Keratinocyte (primary cell): ENCODE measurements at regions not wholly inside any gene's neighbourhood (a gene's known extent, or its start where the extent isn't known, plus 50 kb on each side); places are given as distances from the start of the nearest gene placed in this dataset.

Experiments used
- DNase-seq: peaks from one replicate; pipeline ENCODE4 v3.0.0-alpha.2; 2011; ENCODE audit warnings: low read depth, missing footprints, low spot score
- FAIRE-seq: peaks from 2 replicates; lab custom pipeline; 2011; peaks lifted over from hg19 to GRCh38; lab: Jason Lieb, UNC
- H2AFZ ChIP-seq: 2 replicates; pipeline ENCODE4 v1.6.0; 2012; ENCODE audit warnings: low read length, control low read depth, inconsistent platforms; ENCODE audit not compliant: control insufficient read depth
- H3K27ac ChIP-seq: 2 replicates; pipeline ENCODE4 v1.5.1; 2011; ENCODE audit warnings: low read length; ENCODE audit not compliant: control insufficient read depth, insufficient read depth
- H3K27me3 ChIP-seq: 3 replicates; pipeline ENCODE4 v1.6.0; 2011; ENCODE audit warnings: low read length; ENCODE audit not compliant: control insufficient read depth, insufficient read depth; ENCODE audit errors: extremely low read depth
- H3K36me3 ChIP-seq, 2 experiments: 2 replicates in 1 of 2; 3 replicates in 1 of 2; pipeline ENCODE4 v1.5.1; 2011; ENCODE audit warnings: low read length in 2 of 2, mild to moderate bottlenecking in 1 of 2; ENCODE audit not compliant: control insufficient read depth in 2 of 2, insufficient read depth in 2 of 2; ENCODE audit errors: extremely low read depth in 1 of 2
- H3K4me1 ChIP-seq: 3 replicates; pipeline ENCODE4 v1.5.1; 2011; ENCODE audit warnings: low read length; ENCODE audit not compliant: control insufficient read depth, insufficient read depth; ENCODE audit errors: extremely low read depth
- H3K4me2 ChIP-seq: 3 replicates; pipeline ENCODE4 v1.6.0; 2011; ENCODE audit warnings: low read depth, low read length; ENCODE audit not compliant: control insufficient read depth, insufficient read depth; ENCODE audit errors: extremely low read depth
- H3K4me3 ChIP-seq, 3 experiments: fragments of 200-600 bp in 1 of 3; sonication (generic) in 1 of 3; 2 replicates in 2 of 3; 3 replicates in 1 of 3; pipeline ENCODE4 v1.5.1; 2011 to 2016; ENCODE audit warnings: low read length in 3 of 3, mild to moderate bottlenecking in 3 of 3, control low read depth in 2 of 3, inconsistent platforms in 1 of 3, low read depth in 1 of 3, mixed read lengths in 1 of 3, mixed run types in 1 of 3, moderate library complexity in 1 of 3; ENCODE audit not compliant: control insufficient read depth in 2 of 3, insufficient read depth in 2 of 3; ENCODE audit errors: extremely low read depth in 1 of 3
- H3K79me2 ChIP-seq: 2 replicates; pipeline ENCODE4 v1.6.0; 2012; ENCODE audit warnings: low read length; ENCODE audit not compliant: control insufficient read depth, insufficient read depth
- H3K9ac ChIP-seq: 3 replicates; pipeline ENCODE4 v1.6.0; 2011; ENCODE audit warnings: low read length; ENCODE audit not compliant: control insufficient read depth, insufficient read depth; ENCODE audit errors: extremely low read depth
- H3K9me1 ChIP-seq: 3 replicates; pipeline ENCODE4 v1.6.0; 2011; ENCODE audit warnings: low read length; ENCODE audit not compliant: control insufficient read depth, insufficient read depth; ENCODE audit errors: extremely low read depth
- H3K9me3 ChIP-seq: 2 replicates; pipeline ENCODE4 v1.5.1; 2012; ENCODE audit warnings: low read depth, low read length; ENCODE audit not compliant: control insufficient read depth
- H4K20me1 ChIP-seq: 3 replicates; pipeline ENCODE4 v1.6.0; 2011; ENCODE audit warnings: low read length; ENCODE audit not compliant: control insufficient read depth, insufficient read depth; ENCODE audit errors: extremely low read depth
- CTCF ChIP-seq, 3 experiments: IDR thresholded peaks in 1 of 3; conservative IDR thresholded peaks in 1 of 3; optimal IDR thresholded peaks in 1 of 3; 2 replicates in 2 of 3; 3 replicates in 1 of 3; pipeline versions ENCODE3 to v1.5.1; 2011; ENCODE audit warnings: low read length in 3 of 3, mild to moderate bottlenecking in 3 of 3, moderate library complexity in 2 of 3, control low read depth in 1 of 3, inconsistent platforms in 1 of 3; ENCODE audit not compliant: insufficient read depth in 2 of 3; ENCODE audit errors: extremely low read depth in 1 of 3
- EZH2 ChIP-seq: IDR thresholded peaks from one replicate; pipeline ENCODE4 v1.6.1; 2012; ENCODE audit warnings: inconsistent platforms, mild to moderate bottlenecking, low read length, moderate library complexity
- dilution Hi-C: fragments of 300-500 bp; cut with MboI; formaldehyde crosslinking; loops from one replicate; pipeline ENCODE4 v1.7.0; 2020; ENCODE audit warnings: low sequenced_read_pairs; ENCODE audit not compliant: extremely low pct_ligation_motif_present

DNA sequence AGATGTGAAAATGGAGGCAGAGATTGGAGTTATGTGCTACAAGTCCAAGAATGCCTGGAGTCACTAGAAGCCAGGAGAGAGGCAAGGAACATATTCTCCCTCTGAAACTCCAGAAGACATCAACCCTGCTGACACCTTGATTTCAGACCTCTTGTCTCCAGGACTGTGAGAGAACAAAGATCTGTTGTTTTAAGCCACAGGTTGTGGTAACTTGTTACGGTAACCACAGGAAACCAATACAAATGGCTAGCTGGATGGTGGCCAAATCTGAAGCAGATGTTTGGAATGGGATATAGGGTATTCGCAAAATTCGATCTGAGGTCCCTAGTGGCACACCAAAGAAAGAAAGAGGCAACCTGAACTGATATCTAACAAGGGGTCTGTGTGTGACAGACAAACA, 129.0 kb downstream of the HERPUD2 start:
- Histone ChIP-seq H3K9me1 (no peaks in the 10 kb centered on the region), H3K4me3 (no peak overlapping the region), H3K9me3 (no peaks in the 10 kb centered on the region), H3K9ac (no peak overlapping the region), H2AFZ (no peak overlapping the region), H3K36me3 (no peaks in the 10 kb centered on the region), H3K27ac (no peak overlapping the region), H3K27me3 (no peaks in the 10 kb centered on the region), H3K79me2 (no peaks in the 10 kb centered on the region), H4K20me1 (no peaks in the 10 kb centered on the region), H3K4me1 (no peaks in the 10 kb centered on the region), H3K4me2 (no peak overlapping the region)
- dilution Hi-C loops: no loop called here
- TF ChIP-seq CTCF (optimal IDR thresholded peaks at IDR 0.05 in 1 of 3, IDR thresholded peaks at IDR 0.05 in 1 of 3, conservative IDR thresholded peaks at IDR 0.05 in 1 of 3; ENCODE audit: extremely low read depth in 1 of 3, insufficient read depth in 2 of 3, low read length in 3 of 3): no peak
- no peak for FAIRE-seq
- no peak for DNase-seq

GRCh38 chr7:35558841-35559240, 136.1 kb downstream of the HERPUD2 start:
- H2AFZ ChIP-seq: no peak overlapping the region
- H3K9ac ChIP-seq: no peak overlapping the region
- H3K27me3 ChIP-seq: no peaks in the 10 kb centered on the region
- dilution Hi-C loops: no loop called here
- peaks cover 6% of the 10 kb centered on the region for H3K4me1 ChIP-seq
- no peak for TF ChIP-seq EZH2
- no peak for TF ChIP-seq CTCF (optimal IDR thresholded peaks at IDR 0.05 in 1 of 3, IDR thresholded peaks at IDR 0.05 in 1 of 3, conservative IDR thresholded peaks at IDR 0.05 in 1 of 3; ENCODE audit: extremely low read depth in 1 of 3, insufficient read depth in 2 of 3, low read length in 3 of 3)
- no peaks in the 10 kb centered on the region for H3K36me3 ChIP-seq
- DNase-seq (no peak), FAIRE-seq (no peak)
- no peak overlapping the region for H3K4me3 ChIP-seq
- H3K9me1 ChIP-seq: no peaks in the 10 kb centered on the region
- no peaks in the 10 kb centered on the region for H3K79me2 ChIP-seq
- H3K27ac ChIP-seq: no peak overlapping the region
- H4K20me1 ChIP-seq: no peaks in the 10 kb centered on the region
- H3K4me2 ChIP-seq: no peak overlapping the region
- no peaks in the 10 kb centered on the region for H3K9me3 ChIP-seq
